Nephron (organoid): ENCODE measurements at regions not wholly inside any gene's neighbourhood (a gene's known extent, or its start where the extent isn't known, plus 50 kb on each side); places are given as distances from the start of the nearest gene placed in this dataset.

Source experiments
- H3K27ac Mint-ChIP-seq, 3 experiments: 2 replicates each; pipeline ENCODE4 v1.8.0; 2020; ENCODE audit warnings: mixed read lengths in 3 of 3, mild to moderate bottlenecking in 2 of 3, moderate library complexity in 1 of 3
- H3K27me3 Mint-ChIP-seq: 2 replicates; pipeline ENCODE4 v1.8.0; 2021; ENCODE audit warnings: low read depth, mild to moderate bottlenecking, moderate library complexity, mixed read lengths
- H3K36me3 Mint-ChIP-seq: 2 replicates; pipeline ENCODE4 v1.8.0; 2020; ENCODE audit warnings: low read depth, mixed read lengths
- H3K4me1 Mint-ChIP-seq: 2 replicates; pipeline ENCODE4 v1.8.0; 2020; ENCODE audit warnings: mixed read lengths
- H3K4me3 Mint-ChIP-seq, 3 experiments: 2 replicates each; pipeline ENCODE4 v1.8.0; 2020; ENCODE audit warnings: mild to moderate bottlenecking in 3 of 3, mixed read lengths in 3 of 3, moderate library complexity in 2 of 3
- H3K9me3 Mint-ChIP-seq: 2 replicates; pipeline ENCODE4 v1.8.0; 2020; ENCODE audit warnings: mixed read lengths
- TF ChIP-seq, protein P1 (sequence below), 3 experiments: fragments of 200-600 bp; sonication (generic); IDR thresholded peaks; one replicate each; pipeline ENCODE4 v1.5.0; 2021; ENCODE audit warnings: antibody characterized with exemption in 3 of 3; ENCODE audit not compliant: unreplicated experiment in 3 of 3

GRCh38 chr4:100062921-100063320 lies 112.8 kb upstream of the H2AZ1 start:
- Mint-ChIP-seq H3K9me3 (no peaks in the 10 kb centered on the region), H3K27me3 (no peaks in the 10 kb centered on the region), H3K4me1 (no peaks in the 10 kb centered on the region), H3K36me3 (no peaks in the 10 kb centered on the region), H3K4me3 (no peak overlapping the region), H3K27ac (no peak overlapping the region)
- TF ChIP-seq, protein P1, sequence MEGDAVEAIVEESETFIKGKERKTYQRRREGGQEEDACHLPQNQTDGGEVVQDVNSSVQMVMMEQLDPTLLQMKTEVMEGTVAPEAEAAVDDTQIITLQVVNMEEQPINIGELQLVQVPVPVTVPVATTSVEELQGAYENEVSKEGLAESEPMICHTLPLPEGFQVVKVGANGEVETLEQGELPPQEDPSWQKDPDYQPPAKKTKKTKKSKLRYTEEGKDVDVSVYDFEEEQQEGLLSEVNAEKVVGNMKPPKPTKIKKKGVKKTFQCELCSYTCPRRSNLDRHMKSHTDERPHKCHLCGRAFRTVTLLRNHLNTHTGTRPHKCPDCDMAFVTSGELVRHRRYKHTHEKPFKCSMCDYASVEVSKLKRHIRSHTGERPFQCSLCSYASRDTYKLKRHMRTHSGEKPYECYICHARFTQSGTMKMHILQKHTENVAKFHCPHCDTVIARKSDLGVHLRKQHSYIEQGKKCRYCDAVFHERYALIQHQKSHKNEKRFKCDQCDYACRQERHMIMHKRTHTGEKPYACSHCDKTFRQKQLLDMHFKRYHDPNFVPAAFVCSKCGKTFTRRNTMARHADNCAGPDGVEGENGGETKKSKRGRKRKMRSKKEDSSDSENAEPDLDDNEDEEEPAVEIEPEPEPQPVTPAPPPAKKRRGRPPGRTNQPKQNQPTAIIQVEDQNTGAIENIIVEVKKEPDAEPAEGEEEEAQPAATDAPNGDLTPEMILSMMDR (IDR thresholded peaks at IDR 0.05; ENCODE audit: unreplicated experiment in 3 of 3), result no peak

DNA sequence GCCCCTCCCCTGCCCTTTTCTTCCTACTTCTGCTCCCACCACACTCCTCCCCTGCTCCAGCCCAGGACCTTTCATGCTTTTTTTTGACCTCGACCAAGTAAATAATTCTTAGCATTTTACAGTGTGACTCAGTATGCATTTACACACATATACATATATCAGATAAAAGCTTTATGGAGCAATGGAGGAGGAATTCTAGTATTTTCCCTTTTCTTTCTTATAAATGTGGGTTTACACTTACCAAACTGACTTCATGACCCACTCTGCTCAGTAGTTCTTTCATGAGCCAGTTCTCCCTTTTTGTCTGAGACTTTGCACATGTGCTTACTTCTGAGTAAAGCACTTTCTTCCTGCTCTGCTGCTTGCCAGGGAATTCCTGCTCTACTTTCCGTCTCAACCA lies 111.8 kb upstream of the H2AZ1 start:
- Mint-ChIP-seq H3K4me1 (no peaks in the 10 kb centered on the region), H3K27me3 (no peaks in the 10 kb centered on the region), H3K36me3 (no peaks in the 10 kb centered on the region), H3K27ac (no peak overlapping the region), H3K9me3 (no peaks in the 10 kb centered on the region), H3K4me3 (no peak overlapping the region)
- TF ChIP-seq, protein P1 (IDR thresholded peaks at IDR 0.05; ENCODE audit: unreplicated experiment in 3 of 3), result no peak

- Mint-ChIP-seq H3K4me3 (no peak overlapping the region), H3K36me3 (no peaks in the 10 kb centered on the region), H3K27me3 (no peaks in the 10 kb centered on the region), H3K4me1 (no peaks in the 10 kb centered on the region), H3K9me3 (no peaks in the 10 kb centered on the region), H3K27ac (no peak overlapping the region)
- TF ChIP-seq, protein P1 (IDR thresholded peaks at IDR 0.05; ENCODE audit: unreplicated experiment in 3 of 3), result no peak
Observed at GRCh38 chr4:100060765-100061416, 110.8 kb upstream of the H2AZ1 start.

DNA sequence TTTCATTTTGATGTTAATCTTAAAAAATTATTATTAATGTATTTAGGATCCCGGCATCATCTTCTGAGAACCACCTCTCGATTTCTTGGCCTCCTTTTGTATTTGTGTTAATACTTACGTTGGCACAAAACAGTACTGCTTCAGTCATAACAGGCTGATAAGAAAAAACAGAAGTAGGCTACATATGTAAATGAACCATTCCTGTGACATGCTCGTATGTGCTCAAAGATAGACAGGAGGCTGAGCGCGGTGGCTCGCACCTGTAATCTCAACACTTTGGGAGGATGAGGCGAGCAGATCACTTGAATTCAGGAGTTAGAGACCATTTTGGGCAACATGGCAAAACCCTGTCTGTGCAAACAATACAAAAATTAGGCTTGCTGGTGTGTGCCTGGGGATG lies 109.4 kb upstream of the H2AZ1 start:
- H3K4me3 Mint-ChIP-seq, result no peak overlapping the region
- H3K27ac Mint-ChIP-seq, result no peak overlapping the region
- H3K36me3 Mint-ChIP-seq, result no peaks in the 10 kb centered on the region
- no peaks in the 10 kb centered on the region for H3K4me1 Mint-ChIP-seq
- no peaks in the 10 kb centered on the region for H3K9me3 Mint-ChIP-seq
- TF ChIP-seq, protein P1 (IDR thresholded peaks at IDR 0.05; ENCODE audit: unreplicated experiment in 3 of 3), result no peak
- no peaks in the 10 kb centered on the region for H3K27me3 Mint-ChIP-seq

DNA sequence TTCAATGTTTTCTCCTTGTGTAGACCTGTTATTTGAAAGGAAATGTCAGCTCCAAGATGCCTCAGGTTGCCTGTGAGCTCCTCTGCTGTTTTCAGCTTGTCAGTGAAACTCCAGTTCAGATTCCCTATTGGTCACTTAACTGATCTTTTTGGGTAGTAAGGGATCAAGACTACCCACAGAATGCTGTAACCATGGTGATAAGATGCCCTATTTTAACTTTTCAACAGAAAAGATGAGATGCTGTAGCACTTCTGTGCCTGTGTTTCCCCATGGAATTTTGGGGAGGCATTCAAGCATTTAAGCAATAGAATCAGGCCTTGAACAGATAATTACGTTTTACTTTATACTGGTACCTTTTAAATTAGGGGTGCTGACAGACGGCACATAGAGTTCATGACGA lies 106.6 kb upstream of the H2AZ1 start:
- Mint-ChIP-seq H3K27ac (no peak overlapping the region), H3K27me3 (no peaks in the 10 kb centered on the region), H3K4me1 (no peaks in the 10 kb centered on the region), H3K36me3 (no peaks in the 10 kb centered on the region), H3K4me3 (no peak overlapping the region), H3K9me3 (no peaks in the 10 kb centered on the region)
- TF ChIP-seq, protein P1 (IDR thresholded peaks at IDR 0.05; ENCODE audit: unreplicated experiment in 3 of 3), result no peak

DNA sequence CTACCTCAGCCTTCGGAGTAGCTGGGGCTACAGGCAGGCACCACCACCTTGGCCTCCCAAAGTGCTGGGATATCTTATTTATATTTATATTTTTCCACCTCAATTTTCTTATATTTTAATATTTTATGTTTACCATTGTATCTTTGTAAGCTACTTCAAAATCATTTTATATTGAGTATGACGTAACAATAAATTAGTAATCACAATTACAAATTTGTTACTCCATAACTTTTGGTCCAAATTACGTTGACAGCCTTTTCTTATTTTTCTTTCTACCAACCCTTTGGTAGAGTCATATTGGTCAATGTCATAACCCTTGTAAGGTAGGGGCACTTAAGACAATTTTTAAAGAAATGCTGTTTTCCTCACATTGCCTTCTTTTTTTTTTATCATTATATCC lies 104.0 kb upstream of the H2AZ1 start:
- no peaks in the 10 kb centered on the region for H3K4me1 Mint-ChIP-seq
- no peaks in the 10 kb centered on the region for H3K36me3 Mint-ChIP-seq
- no peak overlapping the region for H3K4me3 Mint-ChIP-seq
- peaks cover 4% of the 10 kb centered on the region for H3K9me3 Mint-ChIP-seq
- TF ChIP-seq, protein P1 (IDR thresholded peaks at IDR 0.05; ENCODE audit: unreplicated experiment in 3 of 3), result no peak
- H3K27ac Mint-ChIP-seq, result no peak overlapping the region
- H3K27me3 Mint-ChIP-seq, result no peaks in the 10 kb centered on the region
